Fibroblast of lung (primary cell): ENCODE measurements at regions not wholly inside any gene's neighbourhood (a gene's known extent, or its start where the extent isn't known, plus 50 kb on each side); places are given as distances from the start of the nearest gene placed in this dataset.
A peak's percentile ranks its signal among the peaks of the same experiment; 100 is the strongest.

Experiments
- DNase-seq, 2 donors: peaks; one replicate each; pipeline versions ENCODE4 v3.0.0 to v3.0.0-alpha.2; 2010; ENCODE audit warnings: low read depth in 2 of 2
- H2AFZ ChIP-seq: 2 replicates; pipeline ENCODE4 v1.5.1; 2012; ENCODE audit warnings: low read length, control low read depth, inconsistent platforms
- H3K27ac ChIP-seq: 2 replicates; pipeline ENCODE4 v1.5.1; 2011; ENCODE audit warnings: low read length, control low read depth; ENCODE audit not compliant: insufficient read depth
- H3K27me3 ChIP-seq: 2 replicates; pipeline ENCODE4 v1.5.1; 2011; ENCODE audit warnings: mild to moderate bottlenecking, low read length; ENCODE audit not compliant: control insufficient read depth, insufficient read depth
- H3K36me3 ChIP-seq: 2 replicates; pipeline ENCODE4 v1.5.1; 2011; ENCODE audit warnings: low read length; ENCODE audit not compliant: control insufficient read depth, insufficient read depth
- H3K4me1 ChIP-seq: 2 replicates; pipeline ENCODE4 v1.5.1; 2011; ENCODE audit warnings: low read length; ENCODE audit not compliant: control insufficient read depth, insufficient read depth; ENCODE audit errors: extremely low read depth
- H3K4me2 ChIP-seq: 2 replicates; pipeline ENCODE4 v1.5.1; 2011; ENCODE audit warnings: low read length, control low read depth; ENCODE audit not compliant: insufficient read depth; ENCODE audit errors: extremely low read depth
- H3K4me3 ChIP-seq, 4 experiments: fragments of 200-600 bp in 1 of 4; sonication (generic) in 1 of 4; replicated peaks in 1 of 4; 2 replicates each; pipeline ENCODE4 v1.5.1; 2011 to 2016; ENCODE audit warnings: low read length in 4 of 4, low read depth in 3 of 4, mild to moderate bottlenecking in 3 of 4, control low read depth in 2 of 4, inconsistent platforms in 1 of 4, mixed read lengths in 1 of 4; ENCODE audit not compliant: insufficient read depth in 1 of 4; ENCODE audit errors: control extremely low read depth in 1 of 4
- H3K79me2 ChIP-seq: 2 replicates; pipeline ENCODE4 v1.5.1; 2012; ENCODE audit warnings: mild to moderate bottlenecking, low read length, inconsistent platforms; ENCODE audit not compliant: control insufficient read depth, insufficient read depth
- H3K9ac ChIP-seq: 2 replicates; pipeline ENCODE4 v1.5.1; 2011; ENCODE audit warnings: mild to moderate bottlenecking, low read length, control low read depth; ENCODE audit not compliant: insufficient read depth
- H3K9me3 ChIP-seq: 2 replicates; pipeline ENCODE4 v1.5.1; 2012; ENCODE audit warnings: low read depth, low read length; ENCODE audit not compliant: control insufficient read depth, insufficient read depth
- H4K20me1 ChIP-seq: 2 replicates; pipeline ENCODE4 v1.5.1; 2011; ENCODE audit warnings: low read length; ENCODE audit not compliant: control insufficient read depth, insufficient read depth; ENCODE audit errors: extremely low read depth
- EZH2 ChIP-seq: IDR thresholded peaks from 2 replicates; pipeline ENCODE4 v1.5.1; 2012; ENCODE audit warnings: low read length, control low read depth, mild to moderate bottlenecking; ENCODE audit errors: missing control alignments
- TF ChIP-seq, protein P1 (sequence below), 2 donors: IDR thresholded peaks in 1 of 2; conservative IDR thresholded peaks in 1 of 2; 1 replicate in 1 of 2; 2 replicates in 1 of 2; pipeline ENCODE4 v1.5.1; 2011 to 2012; ENCODE audit warnings: low read length in 2 of 2, control low read depth in 1 of 2, inconsistent platforms in 1 of 2, low read depth in 1 of 2, mild to moderate bottlenecking in 1 of 2

DNA sequence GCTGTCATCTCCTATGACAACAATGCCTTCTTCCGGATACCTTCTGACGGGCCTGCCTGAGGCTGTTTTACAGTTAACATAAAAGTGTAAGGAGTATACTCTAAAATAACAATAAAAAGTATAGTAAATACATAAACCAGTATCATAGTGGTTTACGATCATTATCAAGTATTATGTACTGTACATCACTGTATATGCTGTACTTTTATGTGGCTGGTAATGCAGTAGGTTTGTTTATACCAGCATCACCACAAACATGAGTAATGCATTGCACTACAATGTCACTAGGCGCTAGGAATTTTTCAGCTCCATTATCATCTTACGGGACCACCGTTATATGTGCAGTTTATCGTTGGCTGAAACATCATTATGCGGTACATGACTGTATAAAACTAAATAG, 76.5 kb downstream of the VEGFA start:
- no peak for TF ChIP-seq EZH2
- TF ChIP-seq, protein P1, sequence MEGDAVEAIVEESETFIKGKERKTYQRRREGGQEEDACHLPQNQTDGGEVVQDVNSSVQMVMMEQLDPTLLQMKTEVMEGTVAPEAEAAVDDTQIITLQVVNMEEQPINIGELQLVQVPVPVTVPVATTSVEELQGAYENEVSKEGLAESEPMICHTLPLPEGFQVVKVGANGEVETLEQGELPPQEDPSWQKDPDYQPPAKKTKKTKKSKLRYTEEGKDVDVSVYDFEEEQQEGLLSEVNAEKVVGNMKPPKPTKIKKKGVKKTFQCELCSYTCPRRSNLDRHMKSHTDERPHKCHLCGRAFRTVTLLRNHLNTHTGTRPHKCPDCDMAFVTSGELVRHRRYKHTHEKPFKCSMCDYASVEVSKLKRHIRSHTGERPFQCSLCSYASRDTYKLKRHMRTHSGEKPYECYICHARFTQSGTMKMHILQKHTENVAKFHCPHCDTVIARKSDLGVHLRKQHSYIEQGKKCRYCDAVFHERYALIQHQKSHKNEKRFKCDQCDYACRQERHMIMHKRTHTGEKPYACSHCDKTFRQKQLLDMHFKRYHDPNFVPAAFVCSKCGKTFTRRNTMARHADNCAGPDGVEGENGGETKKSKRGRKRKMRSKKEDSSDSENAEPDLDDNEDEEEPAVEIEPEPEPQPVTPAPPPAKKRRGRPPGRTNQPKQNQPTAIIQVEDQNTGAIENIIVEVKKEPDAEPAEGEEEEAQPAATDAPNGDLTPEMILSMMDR (conservative IDR thresholded peaks at IDR 0.05 in 1 of 2, IDR thresholded peaks at IDR 0.05 in 1 of 2; ENCODE audit: low read depth in 1 of 2, low read length in 2 of 2) = no peak
- H3K27me3 ChIP-seq = peaks cover 2% of the 10 kb centered on the region
- H3K9ac ChIP-seq = no peak overlapping the region
- H3K9me3 ChIP-seq = no peaks in the 10 kb centered on the region
- H3K79me2 ChIP-seq = no peaks in the 10 kb centered on the region
- H4K20me1 ChIP-seq = no peaks in the 10 kb centered on the region
- H3K4me2 ChIP-seq = no peak overlapping the region
- H3K4me3 ChIP-seq = no peak overlapping the region
- no peak overlapping the region for H2AFZ ChIP-seq
- peak; percentile 48 to 69 for DNase-seq
- no peaks in the 10 kb centered on the region for H3K4me1 ChIP-seq
- H3K27ac ChIP-seq = no peak overlapping the region
- H3K36me3 ChIP-seq = no peaks in the 10 kb centered on the region

DNA sequence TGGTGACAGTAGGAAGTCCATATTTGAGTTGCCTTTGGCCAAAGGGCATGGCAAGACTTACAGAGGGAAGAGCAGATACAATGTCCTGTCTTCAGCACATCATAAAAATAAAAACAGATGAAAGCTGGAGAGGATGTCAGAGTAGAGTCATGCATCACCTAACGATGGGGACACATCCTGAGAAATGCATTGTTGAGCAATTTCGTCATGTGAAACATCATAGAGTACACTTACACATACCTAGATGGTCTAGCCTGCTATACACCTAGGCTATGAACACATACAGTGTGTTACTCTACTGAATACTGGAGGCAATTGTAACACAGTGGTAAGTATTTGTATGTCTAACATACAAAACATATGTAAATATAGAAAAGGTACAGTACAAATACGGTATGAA, 75.6 kb downstream of the VEGFA start:
- Histone ChIP-seq H3K4me2 (no peak overlapping the region), H3K4me1 (peaks cover 3% of the 10 kb centered on the region)
- no peak for DNase-seq

DNA sequence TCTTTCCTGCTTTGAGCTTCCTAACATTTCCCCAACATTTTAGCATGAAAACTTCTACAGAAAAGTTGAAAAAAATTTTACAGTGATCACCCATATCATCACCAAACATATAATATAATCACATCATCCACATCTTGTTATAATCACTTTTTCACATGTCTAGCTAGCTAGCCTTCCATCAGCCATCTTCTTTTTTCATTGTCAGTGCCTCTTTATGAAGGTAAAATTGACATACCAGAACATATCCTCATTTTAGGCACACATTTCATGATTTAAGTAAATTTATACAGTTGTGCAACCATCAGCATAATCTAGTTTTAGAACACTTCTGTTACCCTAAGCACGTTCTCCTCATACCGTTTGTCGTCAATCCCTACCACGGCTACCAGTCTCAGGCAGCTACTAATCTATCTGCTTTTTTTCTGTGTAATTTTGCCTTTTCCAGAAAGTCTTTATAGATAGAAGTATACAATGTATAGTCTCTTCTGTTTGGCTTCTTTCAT, 73.7 kb downstream of the VEGFA start:
- Histone ChIP-seq H3K36me3 (no peaks in the 10 kb centered on the region), H3K27ac (no peak overlapping the region), H3K79me2 (no peaks in the 10 kb centered on the region), H3K4me3 (no peak overlapping the region), H3K27me3 (no peaks in the 10 kb centered on the region), H3K4me2 (no peak overlapping the region), H3K4me1 (peaks cover 5% of the 10 kb centered on the region), H2AFZ (no peak overlapping the region), H3K9me3 (no peaks in the 10 kb centered on the region), H3K9ac (no peak overlapping the region), H4K20me1 (no peaks in the 10 kb centered on the region)
- DNase-seq = no peak
- no peak for TF ChIP-seq EZH2
- TF ChIP-seq, protein P1 (conservative IDR thresholded peaks at IDR 0.05 in 1 of 2, IDR thresholded peaks at IDR 0.05 in 1 of 2; ENCODE audit: low read depth in 1 of 2, low read length in 2 of 2) = no peak

More for the DNA sequence above, 75.6 kb downstream of the VEGFA start:
- no peaks in the 10 kb centered on the region for H4K20me1 ChIP-seq
- no peaks in the 10 kb centered on the region for H3K36me3 ChIP-seq
- H3K79me2 ChIP-seq = no peaks in the 10 kb centered on the region
- no peak overlapping the region for H3K4me3 ChIP-seq
- peaks cover 2% of the 10 kb centered on the region for H3K27me3 ChIP-seq
- H2AFZ ChIP-seq = no peak overlapping the region
- TF ChIP-seq EZH2 = no peak
- TF ChIP-seq, protein P1 (conservative IDR thresholded peaks at IDR 0.05 in 1 of 2, IDR thresholded peaks at IDR 0.05 in 1 of 2; ENCODE audit: low read depth in 1 of 2, low read length in 2 of 2) = no peak
- H3K27ac ChIP-seq = no peak overlapping the region
- H3K9me3 ChIP-seq = no peaks in the 10 kb centered on the region
- H3K9ac ChIP-seq = no peak overlapping the region
